ENCODE measurements at regions not wholly inside any gene's neighbourhood (a gene's known extent, or its start where the extent isn't known, plus 50 kb on each side); places are given as distances from the start of the nearest gene placed in this dataset.

- no TSS peak for BruUV-seq (replicated peaks)
- H3K4me3 Mint-ChIP-seq (ENCODE audit: unreplicated experiment), result no peak overlapping the region
- H3K4me1 Mint-ChIP-seq (ENCODE audit: low read depth, unreplicated experiment), result no peaks in the 10 kb centered on the region
- Histone ChIP-seq H3K4me1 (no peaks in the 10 kb centered on the region), H3K27me3 (replicated peaks; ENCODE audit: control insufficient read depth, insufficient read depth, low read length) (no peaks in the 10 kb centered on the region), H3K36me3 (ENCODE audit: control insufficient read depth, insufficient read depth, low read length) (no peaks in the 10 kb centered on the region), H3K9me3 (no peaks in the 10 kb centered on the region), H3K4me3 (ENCODE audit: low read depth, low read length) (no peak overlapping the region)
- H3K27ac Mint-ChIP-seq (ENCODE audit: unreplicated experiment), result no peak overlapping the region
- POLR2A ChIA-PET, result no interaction called here
- H3K9me3 Mint-ChIP-seq (ENCODE audit: unreplicated experiment), result peaks cover 13% of the 10 kb centered on the region
- no peak for DNase-seq
- CTCF ChIA-PET, result no interaction called here
- H3K27me3 Mint-ChIP-seq (ENCODE audit: insufficient read depth, unreplicated experiment), result no peaks in the 10 kb centered on the region
- intact Hi-C loops (cut with micrococcal nuclease; ENCODE audit: unreplicated experiment), result no loop called here
- H3K36me3 Mint-ChIP-seq (ENCODE audit: insufficient read depth, unreplicated experiment), result no peaks in the 10 kb centered on the region
- TF ChIP-seq CTCF (IDR thresholded peaks at IDR 0.05; ENCODE audit: insufficient read depth in 1 of 2, low read depth in 1 of 2, low read length in 1 of 2, severe bottlenecking in 1 of 2, unreplicated experiment in 1 of 2), result no peak
Measured at GRCh38 chr15:97114900-97115760, 784.6 kb downstream of the NR2F2 start.

- H3K4me1 ChIP-seq, result no peaks in the 10 kb centered on the region
- no peak overlapping the region for H3K4me3 ChIP-seq (ENCODE audit: low read depth, low read length)
- H3K4me1 Mint-ChIP-seq (ENCODE audit: low read depth, unreplicated experiment), result no peaks in the 10 kb centered on the region
- no peak for DNase-seq
- POLR2A ChIA-PET, result no interaction called here
- H3K27ac Mint-ChIP-seq (ENCODE audit: unreplicated experiment), result no peak overlapping the region
- no peaks in the 10 kb centered on the region for H3K36me3 ChIP-seq (ENCODE audit: control insufficient read depth, insufficient read depth, low read length)
- no peaks in the 10 kb centered on the region for H3K27me3 ChIP-seq (replicated peaks; ENCODE audit: control insufficient read depth, insufficient read depth, low read length)
- CTCF ChIA-PET, result no interaction called here
- intact Hi-C loops (cut with micrococcal nuclease; ENCODE audit: unreplicated experiment), result no loop called here
- H3K9me3 Mint-ChIP-seq (ENCODE audit: unreplicated experiment), result peaks cover 13% of the 10 kb centered on the region
- no TSS peak for BruUV-seq (replicated peaks)
- no peak for TF ChIP-seq CTCF (IDR thresholded peaks at IDR 0.05; ENCODE audit: insufficient read depth in 1 of 2, low read depth in 1 of 2, low read length in 1 of 2, severe bottlenecking in 1 of 2, unreplicated experiment in 1 of 2)
- no peaks in the 10 kb centered on the region for H3K27me3 Mint-ChIP-seq (ENCODE audit: insufficient read depth, unreplicated experiment)
- no peaks in the 10 kb centered on the region for H3K9me3 ChIP-seq
- H3K4me3 Mint-ChIP-seq (ENCODE audit: unreplicated experiment), result no peak overlapping the region
- no peaks in the 10 kb centered on the region for H3K36me3 Mint-ChIP-seq (ENCODE audit: insufficient read depth, unreplicated experiment)
Measured at GRCh38 chr15:97115761-97116070, 785.2 kb downstream of the NR2F2 start.

GRCh38 chr15:97124790-97125189 lies 794.3 kb downstream of the NR2F2 start:
- H3K9me3 Mint-ChIP-seq (ENCODE audit: unreplicated experiment), result peaks cover 2% of the 10 kb centered on the region
- no peaks in the 10 kb centered on the region for H3K36me3 Mint-ChIP-seq (ENCODE audit: insufficient read depth, unreplicated experiment)
- no peaks in the 10 kb centered on the region for H3K27me3 Mint-ChIP-seq (ENCODE audit: insufficient read depth, unreplicated experiment)
- no peak overlapping the region for H3K27ac Mint-ChIP-seq (ENCODE audit: unreplicated experiment)
- H3K36me3 ChIP-seq (ENCODE audit: control insufficient read depth, insufficient read depth, low read length), result no peaks in the 10 kb centered on the region
- intact Hi-C loops (cut with micrococcal nuclease; ENCODE audit: unreplicated experiment), result no loop called here
- no peaks in the 10 kb centered on the region for H3K27me3 ChIP-seq (replicated peaks; ENCODE audit: control insufficient read depth, insufficient read depth, low read length)
- no peaks in the 10 kb centered on the region for H3K4me1 ChIP-seq
- H3K9me3 ChIP-seq, result no peaks in the 10 kb centered on the region
- H3K4me3 Mint-ChIP-seq (ENCODE audit: unreplicated experiment), result no peak overlapping the region
- CTCF ChIA-PET, result no interaction called here
- POLR2A ChIA-PET, result no interaction called here
- no TSS peak for BruUV-seq (replicated peaks)
- no peak for DNase-seq
- TF ChIP-seq CTCF (IDR thresholded peaks at IDR 0.05; ENCODE audit: insufficient read depth in 1 of 2, low read depth in 1 of 2, low read length in 1 of 2, severe bottlenecking in 1 of 2, unreplicated experiment in 1 of 2), result no peak
- H3K4me1 Mint-ChIP-seq (ENCODE audit: low read depth, unreplicated experiment), result no peaks in the 10 kb centered on the region
- no peak overlapping the region for H3K4me3 ChIP-seq (ENCODE audit: low read depth, low read length)
